Epithelial cell of proximal tubule (primary cell): ENCODE measurements at regions not wholly inside any gene's neighbourhood (a gene's known extent, or its start where the extent isn't known, plus 50 kb on each side); places are given as distances from the start of the nearest gene placed in this dataset.
"Not testable (repeated sequence)": the region's sequence is repeated elsewhere in the genome, so short reads cannot be mapped to it uniquely, and the experiment has no call there.

Experiments used
- DNase-seq: peaks from one replicate; pipeline ENCODE4 v3.0.0-alpha.2; 2011; ENCODE audit warnings: low read depth
- H3K4me3 ChIP-seq: 2 replicates; pipeline ENCODE4 v1.5.1; 2011; ENCODE audit warnings: low read depth, mild to moderate bottlenecking, low read length
- TF ChIP-seq, protein P1 (sequence below): conservative IDR thresholded peaks from 2 replicates; pipeline ENCODE4 v1.5.1; 2012; ENCODE audit warnings: low read depth, mild to moderate bottlenecking, low read length

DNA sequence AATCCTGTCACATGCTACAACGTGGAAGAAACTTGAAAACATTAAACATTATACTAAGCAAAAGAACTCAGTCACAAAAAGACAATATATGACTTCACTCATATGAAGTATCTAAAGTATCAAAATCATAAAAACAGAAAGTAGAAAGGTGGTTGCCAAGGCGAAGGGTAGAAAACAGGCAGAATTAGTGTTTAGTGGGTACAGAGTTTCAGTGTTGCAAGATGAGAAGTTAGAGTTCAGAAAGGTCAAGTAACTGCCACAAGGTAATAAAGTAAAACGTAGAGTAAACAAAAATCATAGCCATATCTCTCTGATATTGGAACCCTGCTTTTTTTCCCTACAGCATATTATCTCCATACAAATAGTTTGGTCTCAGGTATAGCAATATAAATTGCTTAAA, 223.8 kb upstream of the FSCB start:
- no peak for DNase-seq

DNA sequence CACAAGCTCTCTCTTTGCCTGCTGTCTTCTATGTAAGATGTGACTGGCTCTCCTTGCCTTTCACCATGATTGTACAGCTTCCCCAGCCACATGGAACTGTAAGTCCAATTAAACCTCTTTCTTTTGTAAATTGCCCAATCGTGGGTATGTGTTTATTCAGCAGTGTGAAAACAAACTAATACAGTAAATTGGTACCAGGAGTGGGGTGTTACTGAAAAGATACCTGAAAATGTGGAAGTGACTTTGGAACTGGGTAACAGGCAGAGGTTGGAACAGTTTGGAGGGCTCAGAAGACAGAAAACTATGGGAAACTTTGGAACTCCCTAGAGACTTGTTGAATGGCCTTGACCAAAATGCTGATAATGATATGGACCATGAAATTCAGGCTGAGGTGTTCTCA, 214.3 kb upstream of the FSCB start:
- not testable (repeated sequence) for H3K4me3 ChIP-seq, DNase-seq

More for the DNA sequence above, 223.8 kb upstream of the FSCB start:
- no peak overlapping the region for H3K4me3 ChIP-seq
- TF ChIP-seq, protein P1, sequence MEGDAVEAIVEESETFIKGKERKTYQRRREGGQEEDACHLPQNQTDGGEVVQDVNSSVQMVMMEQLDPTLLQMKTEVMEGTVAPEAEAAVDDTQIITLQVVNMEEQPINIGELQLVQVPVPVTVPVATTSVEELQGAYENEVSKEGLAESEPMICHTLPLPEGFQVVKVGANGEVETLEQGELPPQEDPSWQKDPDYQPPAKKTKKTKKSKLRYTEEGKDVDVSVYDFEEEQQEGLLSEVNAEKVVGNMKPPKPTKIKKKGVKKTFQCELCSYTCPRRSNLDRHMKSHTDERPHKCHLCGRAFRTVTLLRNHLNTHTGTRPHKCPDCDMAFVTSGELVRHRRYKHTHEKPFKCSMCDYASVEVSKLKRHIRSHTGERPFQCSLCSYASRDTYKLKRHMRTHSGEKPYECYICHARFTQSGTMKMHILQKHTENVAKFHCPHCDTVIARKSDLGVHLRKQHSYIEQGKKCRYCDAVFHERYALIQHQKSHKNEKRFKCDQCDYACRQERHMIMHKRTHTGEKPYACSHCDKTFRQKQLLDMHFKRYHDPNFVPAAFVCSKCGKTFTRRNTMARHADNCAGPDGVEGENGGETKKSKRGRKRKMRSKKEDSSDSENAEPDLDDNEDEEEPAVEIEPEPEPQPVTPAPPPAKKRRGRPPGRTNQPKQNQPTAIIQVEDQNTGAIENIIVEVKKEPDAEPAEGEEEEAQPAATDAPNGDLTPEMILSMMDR: no peak

DNA sequence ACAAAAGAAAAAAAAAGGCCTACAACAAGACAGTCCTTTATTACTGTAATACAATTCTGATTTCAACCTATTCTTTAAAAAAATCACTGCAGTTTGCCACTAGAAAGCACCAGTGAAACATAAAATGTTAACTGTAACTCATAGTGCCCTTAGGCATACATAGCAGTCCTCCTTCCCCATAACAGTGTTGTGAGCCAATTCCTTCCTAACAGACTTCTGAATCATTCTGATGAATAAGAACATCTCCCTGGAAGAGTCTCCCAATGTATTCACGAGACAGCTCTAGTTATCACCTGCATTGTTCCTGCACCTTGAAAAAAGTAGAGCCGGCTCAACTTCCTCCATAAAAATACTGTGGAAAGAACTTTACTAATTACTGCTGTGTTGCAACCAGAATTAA, 213.6 kb upstream of the FSCB start:
- TF ChIP-seq, protein P1: no peak
- no peak for DNase-seq
- H3K4me3 ChIP-seq: no peak overlapping the region

DNA sequence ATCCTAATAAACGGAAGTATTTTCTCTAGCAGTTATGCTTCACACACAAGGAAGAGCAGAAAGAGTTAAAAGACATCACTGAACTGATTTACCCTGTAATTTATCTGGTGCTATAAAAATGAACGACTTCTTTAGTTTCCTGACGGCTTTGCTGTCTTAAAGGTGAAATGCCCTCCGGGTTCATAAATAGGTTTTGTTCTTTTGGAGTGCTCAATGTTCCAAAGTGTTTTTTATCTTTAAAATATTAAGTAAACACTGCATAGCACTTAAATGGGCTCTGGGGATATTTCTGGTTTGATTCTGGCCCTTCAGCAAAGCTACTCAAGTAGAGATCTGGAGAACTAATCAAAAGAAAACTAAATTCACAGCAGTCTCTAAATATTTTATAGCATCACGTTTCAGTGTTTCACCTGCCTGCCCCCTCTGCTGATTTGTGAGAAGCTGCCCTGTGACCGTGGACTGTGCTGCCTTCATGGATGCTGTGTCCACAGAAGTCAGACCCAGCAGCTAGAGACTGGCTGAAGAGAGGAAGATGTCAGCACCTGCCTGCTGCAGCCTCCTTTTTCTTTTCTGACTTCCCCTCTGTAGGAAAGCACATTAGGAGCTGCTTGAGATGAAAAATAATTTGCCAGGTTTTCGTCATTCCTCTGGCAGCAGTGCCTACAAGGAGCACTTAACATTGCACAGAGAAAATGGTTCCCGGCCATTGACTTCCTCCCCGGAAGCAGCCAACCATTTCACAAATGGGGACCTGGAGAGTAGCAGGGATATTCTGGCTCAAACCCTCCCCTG, 205.1 kb upstream of the FSCB start:
- TF ChIP-seq, protein P1: no peak
- no peak overlapping the region for H3K4me3 ChIP-seq
- no peak for DNase-seq

DNA sequence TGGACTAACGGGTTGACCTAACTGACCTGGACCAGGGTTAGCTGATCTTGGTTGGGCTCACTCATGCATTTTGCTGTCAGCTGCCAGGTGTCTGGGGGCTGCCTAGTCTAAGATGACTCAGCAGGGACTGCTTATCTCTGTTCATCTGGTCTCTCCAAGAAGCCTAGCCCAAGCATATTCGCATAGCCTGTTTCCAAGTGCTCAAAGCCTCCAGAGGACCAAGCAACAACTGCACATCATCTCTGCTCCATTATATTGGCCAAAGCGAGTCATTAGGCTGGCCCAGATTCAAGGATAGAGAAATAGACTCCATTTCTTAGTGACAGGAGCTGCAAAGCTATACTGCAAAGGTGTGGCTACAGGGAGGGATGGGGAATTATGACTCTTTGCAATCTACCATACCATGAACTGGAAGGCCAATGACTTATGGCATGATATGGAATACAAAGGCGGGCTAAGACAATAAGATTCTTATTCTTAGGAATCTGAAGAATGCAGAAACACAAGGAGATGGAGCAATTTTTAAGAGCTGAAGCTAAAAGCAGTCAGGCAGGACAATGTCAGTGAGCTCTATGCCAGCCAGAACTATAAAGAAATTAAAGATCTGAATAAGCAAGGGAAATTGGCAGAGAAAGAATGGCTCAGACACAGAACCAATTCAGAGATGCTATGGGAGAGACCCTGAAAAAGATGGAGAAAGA, 194.6 kb upstream of the FSCB start:
- TF ChIP-seq, protein P1: no peak
- H3K4me3 ChIP-seq: no peak overlapping the region
- no peak for DNase-seq

DNA sequence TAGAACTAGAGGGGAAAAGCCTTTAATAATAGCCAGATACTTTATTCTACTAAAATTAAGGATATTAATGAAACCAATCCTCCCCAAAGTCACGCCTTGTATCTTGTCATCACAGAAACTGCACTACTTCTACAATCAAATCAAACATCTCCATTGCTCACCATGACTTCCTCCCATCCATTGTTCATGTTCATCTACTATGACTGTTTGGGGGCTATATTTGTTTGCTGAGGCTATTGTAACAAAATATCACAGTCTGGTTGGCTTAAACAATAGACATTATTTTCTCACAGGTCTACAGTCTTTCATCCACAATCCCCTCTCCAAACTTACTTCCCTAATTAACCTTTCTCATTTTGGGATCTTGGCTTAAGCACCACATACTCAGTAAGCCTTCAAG, 193.6 kb upstream of the FSCB start:
- TF ChIP-seq, protein P1: no peak
- DNase-seq: no peak
- no peak overlapping the region for H3K4me3 ChIP-seq

DNA sequence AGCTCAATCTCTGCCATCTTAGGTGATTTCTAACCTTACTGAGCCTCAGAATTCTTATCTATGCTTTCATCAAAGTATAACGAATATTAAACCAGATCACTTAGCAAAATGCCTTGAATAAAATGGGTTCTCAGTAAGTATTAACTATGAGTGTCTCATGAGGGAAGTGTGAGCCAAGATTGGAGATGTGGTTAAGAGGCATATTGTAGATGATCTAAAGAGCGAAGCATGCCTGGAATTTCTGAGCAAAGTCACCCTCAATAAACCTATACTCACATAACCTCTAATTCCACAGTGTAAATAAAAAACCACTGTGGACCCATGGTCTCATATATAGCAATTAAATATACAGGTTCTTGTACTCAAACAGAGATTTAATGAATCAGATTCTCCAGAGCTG, 193.1 kb upstream of the FSCB start:
- TF ChIP-seq, protein P1: no peak
- H3K4me3 ChIP-seq: no peak overlapping the region
- no peak for DNase-seq
